ENCODE measurements at regions not wholly inside any gene's neighbourhood (a gene's known extent, or its start where the extent isn't known, plus 50 kb on each side); places are given as distances from the start of the nearest gene placed in this dataset.

DNA sequence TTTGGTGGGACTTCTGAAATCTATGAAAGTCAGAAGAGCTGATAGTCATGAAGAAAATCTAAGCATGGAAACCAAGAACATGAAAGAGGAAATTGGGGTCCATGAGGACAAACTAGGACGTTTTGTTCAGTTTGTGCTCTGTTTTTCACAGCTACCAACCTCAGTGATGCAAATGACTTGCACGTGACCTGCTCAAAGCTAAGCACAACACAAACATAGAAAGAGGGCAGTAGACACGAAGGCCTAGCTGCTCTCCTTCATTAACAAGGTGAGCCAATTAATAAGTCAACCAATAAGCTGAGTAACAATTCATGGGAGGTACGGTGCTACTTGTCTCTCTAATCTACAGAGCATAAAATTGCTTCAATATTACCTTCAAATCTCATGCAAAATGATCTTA is 684.1 kb downstream of the TRAM1L1 start:
- TF ChIP-seq, protein P1, sequence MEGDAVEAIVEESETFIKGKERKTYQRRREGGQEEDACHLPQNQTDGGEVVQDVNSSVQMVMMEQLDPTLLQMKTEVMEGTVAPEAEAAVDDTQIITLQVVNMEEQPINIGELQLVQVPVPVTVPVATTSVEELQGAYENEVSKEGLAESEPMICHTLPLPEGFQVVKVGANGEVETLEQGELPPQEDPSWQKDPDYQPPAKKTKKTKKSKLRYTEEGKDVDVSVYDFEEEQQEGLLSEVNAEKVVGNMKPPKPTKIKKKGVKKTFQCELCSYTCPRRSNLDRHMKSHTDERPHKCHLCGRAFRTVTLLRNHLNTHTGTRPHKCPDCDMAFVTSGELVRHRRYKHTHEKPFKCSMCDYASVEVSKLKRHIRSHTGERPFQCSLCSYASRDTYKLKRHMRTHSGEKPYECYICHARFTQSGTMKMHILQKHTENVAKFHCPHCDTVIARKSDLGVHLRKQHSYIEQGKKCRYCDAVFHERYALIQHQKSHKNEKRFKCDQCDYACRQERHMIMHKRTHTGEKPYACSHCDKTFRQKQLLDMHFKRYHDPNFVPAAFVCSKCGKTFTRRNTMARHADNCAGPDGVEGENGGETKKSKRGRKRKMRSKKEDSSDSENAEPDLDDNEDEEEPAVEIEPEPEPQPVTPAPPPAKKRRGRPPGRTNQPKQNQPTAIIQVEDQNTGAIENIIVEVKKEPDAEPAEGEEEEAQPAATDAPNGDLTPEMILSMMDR (IDR thresholded peaks at IDR 0.05): no peak
- no peak for TF ChIP-seq POLR2A (IDR thresholded peaks at IDR 0.05)
- TF ChIP-seq POLR2AphosphoS5 (IDR thresholded peaks at IDR 0.05): no peak

All from sigmoid colon (tissue), 4 donors.